Transverse colon (tissue), 4 donors: ENCODE measurements at regions not wholly inside any gene's neighbourhood (a gene's known extent, or its start where the extent isn't known, plus 50 kb on each side); places are given as distances from the start of the nearest gene placed in this dataset.

Experiments used
- DNase-seq: peaks from one replicate; pipeline ENCODE4 v3.0.0-alpha.2; 2019
- H3K27ac ChIP-seq, 4 donors: fragments of 200-600 bp; sonication (generic); 2 replicates each; pipeline ENCODE4 v1.5.1; 2016 to 2018; ENCODE audit warnings: inconsistent platforms in 4 of 4
- H3K27me3 ChIP-seq: fragments of 200-600 bp; sonication (generic); 2 replicates; pipeline ENCODE4 v1.5.1; 2017; ENCODE audit warnings: inconsistent platforms
- H3K36me3 ChIP-seq, 4 donors: fragments of 200-600 bp; sonication (generic); 2 replicates each; pipeline ENCODE4 v1.5.1; 2017 to 2019; ENCODE audit warnings: inconsistent platforms in 4 of 4
- H3K4me1 ChIP-seq, 4 donors: fragments of 200-600 bp; sonication (generic); 2 replicates each; pipeline ENCODE4 v1.5.1; 2017 to 2020; ENCODE audit warnings: inconsistent platforms in 4 of 4
- H3K4me3 ChIP-seq, 4 donors: fragments of 200-600 bp; sonication (generic); 1 replicate in 1 of 4; 2 replicates in 3 of 4; pipeline versions ENCODE4 v1.5.1 to v1.6.1; 2017 to 2019; ENCODE audit warnings: inconsistent platforms in 4 of 4
- H3K9me3 ChIP-seq, 2 donors: fragments of 200-600 bp; sonication (generic); 2 replicates each; pipeline ENCODE4 v1.5.1; 2017 to 2019; ENCODE audit warnings: inconsistent platforms in 2 of 2
- EP300 ChIP-seq: sonication (generic); formaldehyde crosslinking; IDR thresholded peaks from one replicate; pipeline ENCODE4 v1.6.1; 2017; ENCODE audit warnings: antibody characterized with exemption, low read depth
- POLR2A ChIP-seq: fragments of 450-650 bp; IDR thresholded peaks from one replicate; pipeline ENCODE4 v1.6.1; 2016; ENCODE audit warnings: antibody characterized with exemption, mild to moderate bottlenecking, moderate library complexity
- POLR2AphosphoS5 ChIP-seq, 3 donors: sonication (generic); formaldehyde crosslinking; IDR thresholded peaks; one replicate each; pipeline ENCODE4 v1.6.1; 2016; ENCODE audit warnings: antibody characterized with exemption in 3 of 3
- WGBS, 2 donors: methylation state at CpG; one replicate each; pipeline ENCODE4 v1.1.5; 2018; ENCODE audit warnings: low coverage in 1 of 2; 5-methylcytosine and 5-hydroxymethylcytosine counted together
- in situ Hi-C, 4 donors: fragments of 200-750 bp; cut with MboI; loops; one replicate each; pipeline versions ENCODE4 v1.15.0 to v1.15.1; 2017; ENCODE audit warnings: low sequenced_read_pairs in 3 of 4, low pct_ligation_motif_present in 1 of 4, low pct_unique_long_range_greater_than_20kb in 1 of 4
- intact Hi-C: fragments of 100-400 bp; cut with DNase I; formaldehyde crosslinking; loops from one replicate; pipeline ENCODE4 v1.15.1; 2023; ENCODE audit warnings: low total_unique reads
- TF ChIP-seq, protein P1 (sequence below), 5 experiments: fragments of 200-600 bp in 3 of 5; fragments of 450-650 bp in 2 of 5; sonication (generic) in 3 of 5; IDR thresholded peaks; 1 replicate in 2 of 5; 2 replicates in 3 of 5; pipeline ENCODE4 v1.5.1; 2016 to 2017; ENCODE audit warnings: antibody characterized with exemption in 5 of 5, inconsistent platforms in 3 of 5, mild to moderate bottlenecking in 2 of 5, moderate library complexity in 1 of 5

DNA sequence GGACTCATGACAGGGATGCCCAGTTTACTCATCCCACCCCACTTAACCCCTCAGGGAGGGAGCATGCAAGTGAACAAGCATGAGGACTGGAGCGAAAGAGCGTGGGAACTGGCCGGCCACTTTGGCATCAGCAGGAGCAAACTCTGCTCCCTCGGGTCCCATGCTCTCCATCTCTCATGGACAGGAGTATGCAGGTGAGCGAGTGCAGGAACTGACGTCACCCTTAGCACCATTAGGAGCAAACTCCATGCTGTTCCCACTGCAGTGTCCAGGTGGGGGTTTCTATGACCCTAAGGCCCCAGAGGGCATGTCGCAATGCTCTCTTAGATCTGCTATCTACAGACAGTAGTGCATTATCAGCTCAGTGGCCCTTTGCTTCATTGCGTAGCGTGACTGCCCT lies 821.8 kb upstream of the LRFN5 start:
- intact Hi-C loops: no loop called here
- Histone ChIP-seq H3K9me3 (no peaks in the 10 kb centered on the region), H3K27me3 (no peaks in the 10 kb centered on the region), H3K4me3 (no peak overlapping the region), H3K27ac (no peak overlapping the region), H3K4me1 (no peaks in the 10 kb centered on the region), H3K36me3 (no peaks in the 10 kb centered on the region)
- 94 to 97% methylated on average over 6 to 9 of the region's 9 CpGs for WGBS, 2 donors
- in situ Hi-C loops: no loop called here
- no peak for DNase-seq
- no peak for TF ChIP-seq POLR2A
- TF ChIP-seq EP300: no peak
- TF ChIP-seq, protein P1, sequence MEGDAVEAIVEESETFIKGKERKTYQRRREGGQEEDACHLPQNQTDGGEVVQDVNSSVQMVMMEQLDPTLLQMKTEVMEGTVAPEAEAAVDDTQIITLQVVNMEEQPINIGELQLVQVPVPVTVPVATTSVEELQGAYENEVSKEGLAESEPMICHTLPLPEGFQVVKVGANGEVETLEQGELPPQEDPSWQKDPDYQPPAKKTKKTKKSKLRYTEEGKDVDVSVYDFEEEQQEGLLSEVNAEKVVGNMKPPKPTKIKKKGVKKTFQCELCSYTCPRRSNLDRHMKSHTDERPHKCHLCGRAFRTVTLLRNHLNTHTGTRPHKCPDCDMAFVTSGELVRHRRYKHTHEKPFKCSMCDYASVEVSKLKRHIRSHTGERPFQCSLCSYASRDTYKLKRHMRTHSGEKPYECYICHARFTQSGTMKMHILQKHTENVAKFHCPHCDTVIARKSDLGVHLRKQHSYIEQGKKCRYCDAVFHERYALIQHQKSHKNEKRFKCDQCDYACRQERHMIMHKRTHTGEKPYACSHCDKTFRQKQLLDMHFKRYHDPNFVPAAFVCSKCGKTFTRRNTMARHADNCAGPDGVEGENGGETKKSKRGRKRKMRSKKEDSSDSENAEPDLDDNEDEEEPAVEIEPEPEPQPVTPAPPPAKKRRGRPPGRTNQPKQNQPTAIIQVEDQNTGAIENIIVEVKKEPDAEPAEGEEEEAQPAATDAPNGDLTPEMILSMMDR (IDR thresholded peaks at IDR 0.05): no peak
- no peak for TF ChIP-seq POLR2AphosphoS5 (IDR thresholded peaks at IDR 0.05)

DNA sequence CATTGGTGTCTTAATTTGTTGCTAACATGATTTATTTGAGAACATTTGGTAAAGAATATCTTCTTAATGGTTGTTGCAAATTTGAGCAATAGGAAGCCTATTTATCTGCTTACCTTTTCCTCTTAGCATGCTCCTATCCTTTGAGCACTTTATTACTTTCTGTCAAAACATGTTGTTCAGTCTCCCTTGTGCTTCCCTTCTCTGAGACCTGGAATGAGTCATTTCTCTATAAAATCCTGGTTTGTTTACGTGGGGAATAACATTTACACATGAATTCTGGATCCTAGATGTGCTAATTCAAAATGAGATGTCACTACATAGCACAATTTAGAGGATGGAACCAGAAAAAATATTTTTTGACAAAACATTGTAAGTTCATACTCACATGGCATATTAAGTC lies 844.0 kb upstream of the LRFN5 start:
- TF ChIP-seq, protein P1 (IDR thresholded peaks at IDR 0.05): no peak
- TF ChIP-seq EP300 (no peak), POLR2A (no peak), POLR2AphosphoS5 (IDR thresholded peaks at IDR 0.05) (no peak)
- Histone ChIP-seq H3K27me3 (no peaks in the 10 kb centered on the region), H3K27ac (no peak overlapping the region)

DNA sequence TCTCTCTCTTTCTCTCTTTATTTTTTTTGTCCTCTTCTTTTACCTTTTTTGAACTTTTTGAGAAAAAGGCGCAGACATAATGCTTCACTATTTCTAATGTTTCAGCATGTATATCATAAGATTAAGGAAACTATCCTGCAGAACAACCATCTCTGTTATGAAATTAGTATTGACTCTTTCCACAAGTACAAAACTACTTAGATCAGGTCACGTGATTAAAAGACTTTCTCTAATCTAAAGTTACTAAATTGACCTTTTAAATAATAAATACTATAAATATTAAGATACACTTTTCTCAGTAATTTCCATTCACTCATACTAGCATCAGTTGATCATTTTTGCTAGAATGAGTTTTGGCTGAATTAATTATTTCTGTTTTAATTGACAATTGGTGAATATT lies 844.5 kb upstream of the LRFN5 start:
- Histone ChIP-seq H3K4me3 (no peak overlapping the region), H3K9me3 (peaks cover 0 to 4% of the 10 kb centered on the region in 2 donors), H3K27ac (no peak overlapping the region), H3K4me1 (no peaks in the 10 kb centered on the region), H3K36me3 (no peaks in the 10 kb centered on the region), H3K27me3 (no peaks in the 10 kb centered on the region)
- 71 to 80% methylated on average over 2 of the region's 2 CpGs for WGBS, 2 donors
- intact Hi-C loops: no loop called here
- TF ChIP-seq POLR2A (no peak), EP300 (no peak), POLR2AphosphoS5 (IDR thresholded peaks at IDR 0.05) (no peak)
- TF ChIP-seq, protein P1 (IDR thresholded peaks at IDR 0.05): no peak
- in situ Hi-C loops: no loop called here
- DNase-seq: no peak

More for the DNA sequence above, 844.0 kb upstream of the LRFN5 start:
- intact Hi-C loops (no loop called here), in situ Hi-C loops (no loop called here)
- H3K4me3 ChIP-seq: no peak overlapping the region
- peaks cover 0 to 4% of the 10 kb centered on the region in 2 donors for H3K9me3 ChIP-seq
- no peaks in the 10 kb centered on the region for H3K4me1 ChIP-seq
- no peaks in the 10 kb centered on the region for H3K36me3 ChIP-seq
- DNase-seq: no peak
- 23 to 33% methylated on average over 1 of the region's 1 CpG for WGBS, 2 donors

DNA sequence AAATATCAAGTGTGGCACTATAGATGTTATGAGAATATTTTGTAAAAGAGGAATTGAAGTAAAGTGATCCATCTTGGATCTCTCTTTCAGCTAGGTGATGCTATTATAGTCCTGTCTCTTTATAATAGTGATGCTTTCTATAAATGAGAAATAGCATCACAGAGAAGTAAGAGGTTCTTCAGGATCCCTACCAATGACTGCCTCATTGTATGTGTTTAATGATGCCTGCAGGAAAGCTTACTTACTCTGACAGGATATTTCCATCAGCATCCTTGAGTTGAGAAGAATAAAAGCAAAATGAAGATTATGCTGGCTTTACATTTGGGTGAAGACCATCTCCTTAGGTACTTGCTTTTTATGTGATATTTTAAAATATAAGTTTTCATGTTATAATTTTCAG lies 846.0 kb upstream of the LRFN5 start:
- no peaks in the 10 kb centered on the region for H3K36me3 ChIP-seq
- H3K9me3 ChIP-seq: peaks cover 4 to 7% of the 10 kb centered on the region in 2 donors
- intact Hi-C loops: no loop called here
- H3K27me3 ChIP-seq: no peaks in the 10 kb centered on the region
- TF ChIP-seq POLR2AphosphoS5 (IDR thresholded peaks at IDR 0.05) (no peak), POLR2A (no peak), EP300 (no peak)
- TF ChIP-seq, protein P1 (IDR thresholded peaks at IDR 0.05): no peak
- no peaks in the 10 kb centered on the region for H3K4me1 ChIP-seq
- no peak overlapping the region for H3K4me3 ChIP-seq
- DNase-seq: no peak
- no peak overlapping the region for H3K27ac ChIP-seq
- in situ Hi-C loops: no loop called here
